Superior temporal gyrus (tissue), 1 donor: ENCODE measurements at regions not wholly inside any gene's neighbourhood (a gene's known extent, or its start where the extent isn't known, plus 50 kb on each side); places are given as distances from the start of the nearest gene placed in this dataset.

Source experiments
- DNase-seq: peaks from one replicate; pipeline ENCODE4 v3.0.0-alpha.2; 2016; ENCODE audit errors: extremely low spot score

GRCh38 chr16:77137045-77137444, 53.9 kb upstream of the MON1B start:
- DNase-seq: no peak
